ENCODE measurements at regions not wholly inside any gene's neighbourhood (a gene's known extent, or its start where the extent isn't known, plus 50 kb on each side); places are given as distances from the start of the nearest gene placed in this dataset.
"Not testable (repeated sequence)": the region's sequence is repeated elsewhere in the genome, so short reads cannot be mapped to it uniquely, and the experiment has no call there.

GRCh38 chr10:64732372-64732957 is 1211.3 kb downstream of the REEP3 start:
- no peak for DNase-seq (ENCODE audit: low read depth)

GRCh38 chr10:64733980-64734379 is 1212.8 kb downstream of the REEP3 start:
- DNase-seq (ENCODE audit: low read depth), result no peak

DNA sequence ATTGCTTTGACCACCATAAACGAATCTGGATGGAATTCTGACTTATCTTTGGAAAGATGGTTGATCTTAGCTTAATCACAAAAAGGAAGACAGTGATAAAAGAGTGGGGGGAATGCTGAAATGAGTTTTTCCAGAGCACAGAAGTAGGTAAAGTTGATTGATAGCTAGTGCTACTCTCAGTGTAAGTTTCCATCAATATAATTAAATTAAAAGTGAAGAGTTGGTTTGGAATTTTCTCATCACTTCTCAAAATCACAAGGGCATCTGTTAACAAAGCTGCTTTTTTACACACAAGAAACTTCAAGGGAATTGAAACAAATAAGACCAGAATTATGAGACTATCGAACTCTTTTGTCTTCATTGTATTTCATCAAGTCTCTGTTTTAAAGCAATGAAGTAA is 1217.3 kb downstream of the REEP3 start:
- no peak for DNase-seq (ENCODE audit: low read depth)

- no peak for DNase-seq (ENCODE audit: low read depth)
These were observed 1224.4 kb downstream of the REEP3 start for GRCh38 chr10:64745565-64745964.

DNA sequence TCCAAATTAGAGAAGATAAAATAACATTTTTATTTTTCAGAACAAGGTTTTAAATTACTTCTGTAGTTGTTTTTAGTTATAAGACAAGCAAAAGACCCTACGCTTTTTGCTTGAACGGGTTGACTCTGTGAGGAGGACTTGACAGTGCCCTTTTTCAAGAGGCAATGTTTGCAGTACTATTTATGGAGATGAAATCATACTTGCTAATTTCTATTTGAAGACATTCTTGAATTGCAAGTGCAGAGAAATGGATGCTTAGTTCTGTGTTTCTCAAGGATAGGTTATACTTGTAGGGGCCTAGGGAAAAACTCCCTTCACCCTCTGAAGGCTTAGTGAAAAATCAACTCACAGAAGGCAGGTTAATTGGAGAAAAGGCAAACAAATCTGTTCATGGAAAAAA is 1229.5 kb downstream of the REEP3 start:
- no peak for DNase-seq (ENCODE audit: low read depth)

- no peak for DNase-seq (ENCODE audit: low read depth)
These were observed 1232.3 kb downstream of the REEP3 start for GRCh38 chr10:64753516-64753915.

GRCh38 chr10:64760371-64760770 is 1239.2 kb downstream of the REEP3 start:
- DNase-seq (ENCODE audit: low read depth), result no peak

DNA sequence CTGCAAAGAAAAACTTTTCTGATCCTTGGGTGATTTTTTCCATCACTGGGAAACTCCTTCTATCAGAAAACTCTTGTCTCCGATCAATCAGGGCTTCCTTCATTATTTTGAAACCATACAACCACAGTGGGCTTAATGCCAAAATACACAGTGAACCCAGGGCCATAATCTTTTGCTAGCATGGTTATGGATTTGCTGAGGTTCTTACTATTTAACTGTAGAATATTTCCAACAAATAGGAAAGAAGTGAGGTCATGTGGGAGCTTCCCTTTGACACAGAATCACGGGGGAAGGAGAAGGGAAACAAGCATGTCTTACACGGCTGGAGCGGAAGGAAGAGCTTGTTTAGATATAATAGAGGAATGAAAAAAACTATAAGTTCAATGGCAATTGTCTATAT is 1241.7 kb downstream of the REEP3 start:
- no peak for DNase-seq (ENCODE audit: low read depth)

GRCh38 chr10:64765498-64765897 is 1244.3 kb downstream of the REEP3 start:
- no peak for DNase-seq (ENCODE audit: low read depth)

DNA sequence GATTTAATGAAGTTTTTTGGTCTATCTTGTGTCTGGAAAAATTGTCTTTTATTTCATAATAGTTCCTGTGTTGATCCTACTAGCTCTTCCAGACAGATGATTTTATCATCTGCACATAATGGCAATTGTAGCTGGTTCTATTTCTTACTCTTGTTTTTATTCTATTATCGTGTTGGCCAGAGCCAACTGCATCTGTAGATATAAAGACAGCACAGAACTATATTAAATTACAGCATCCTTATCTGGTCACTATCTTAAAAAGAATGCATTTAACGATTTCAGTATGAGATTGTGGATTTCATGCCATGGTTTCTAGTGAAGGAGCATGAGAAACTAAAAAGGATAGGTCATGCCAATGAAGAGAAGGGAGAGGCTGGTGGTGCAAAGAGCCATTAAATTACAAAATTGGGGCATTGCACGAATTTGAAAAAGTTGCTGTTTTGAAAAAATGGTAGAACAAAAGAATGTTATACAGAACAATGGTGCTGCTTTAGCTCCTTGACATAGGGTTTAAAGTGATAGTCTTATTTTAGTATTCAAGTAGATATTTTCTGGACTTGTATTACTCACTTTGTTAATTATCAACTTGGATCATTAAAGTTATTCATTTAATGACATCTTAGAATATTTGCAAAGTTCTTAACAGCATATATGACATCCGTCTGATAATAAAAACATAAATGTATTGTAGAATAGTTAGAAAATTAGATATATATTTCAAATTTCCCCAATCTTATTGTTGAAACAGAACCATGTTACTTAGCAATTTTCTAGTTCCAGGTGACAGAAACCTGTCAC is 1250.3 kb downstream of the REEP3 start:
- no peak for DNase-seq (ENCODE audit: low read depth)

GRCh38 chr10:64773357-64773756 is 1252.2 kb downstream of the REEP3 start:
- no peak for DNase-seq (ENCODE audit: low read depth)

DNA sequence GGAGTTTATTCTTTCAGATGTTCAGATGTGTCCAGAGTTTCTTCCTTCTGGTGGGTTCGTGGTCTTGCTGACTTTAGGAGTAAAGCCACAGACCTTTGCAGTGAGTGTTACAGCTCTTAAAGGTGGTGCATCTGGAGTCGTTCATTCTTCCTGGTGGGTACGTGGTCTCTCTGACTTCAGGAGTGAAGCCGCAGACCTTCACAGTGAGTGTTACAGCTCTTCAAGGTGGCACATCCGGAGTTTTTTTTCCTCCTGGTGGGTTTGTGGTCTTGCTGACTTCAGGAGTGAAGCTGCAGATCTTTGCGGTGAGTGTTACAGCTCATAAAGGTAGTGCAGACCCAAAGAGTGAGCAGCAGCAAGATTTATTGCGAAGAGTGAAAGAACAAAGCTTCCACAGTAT is 1263.2 kb downstream of the REEP3 start:
- not testable (repeated sequence) for DNase-seq (ENCODE audit: low read depth)

- no peak for DNase-seq (ENCODE audit: low read depth)
These were observed 1264.6 kb downstream of the REEP3 start for GRCh38 chr10:64785816-64786215.

DNA sequence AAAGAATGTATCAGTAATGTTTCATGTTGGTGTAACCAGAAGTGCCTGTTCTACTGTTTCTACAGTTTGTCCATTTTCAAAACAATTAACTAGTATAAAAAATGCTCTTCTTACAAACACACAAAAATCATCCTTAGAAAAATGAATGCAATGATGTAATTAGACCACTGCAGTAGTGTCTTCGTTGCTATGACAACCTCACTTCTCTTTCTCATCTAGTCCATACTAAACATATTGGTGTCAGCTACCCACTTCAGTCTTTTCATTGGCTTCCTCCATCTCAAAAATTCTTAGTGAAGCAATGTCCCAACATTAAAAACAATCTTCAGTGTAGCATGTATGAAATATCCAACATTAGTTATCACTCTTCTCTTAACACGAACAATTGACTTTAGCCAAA is 1265.8 kb downstream of the REEP3 start:
- no peak for DNase-seq (ENCODE audit: low read depth)

DNA sequence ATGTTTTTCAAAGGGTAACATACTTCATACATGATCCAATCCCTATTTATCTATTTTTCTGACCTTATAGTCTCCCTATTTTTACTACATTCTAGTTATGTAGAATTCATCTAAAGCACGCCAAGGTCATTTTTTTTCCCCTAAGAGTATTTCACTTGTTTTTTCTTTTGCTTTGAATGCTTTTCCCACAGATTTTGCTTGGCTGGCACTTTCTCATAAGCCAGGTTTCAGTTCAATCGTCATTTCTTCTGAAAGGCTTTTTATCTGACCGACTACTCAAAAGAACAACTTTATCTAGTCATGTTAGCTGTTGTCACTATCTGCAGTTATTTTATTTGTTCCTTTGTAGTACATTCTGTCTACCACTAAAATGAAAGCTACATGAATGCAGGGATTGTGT is 1274.6 kb downstream of the REEP3 start:
- DNase-seq (ENCODE audit: low read depth), result no peak

DNA sequence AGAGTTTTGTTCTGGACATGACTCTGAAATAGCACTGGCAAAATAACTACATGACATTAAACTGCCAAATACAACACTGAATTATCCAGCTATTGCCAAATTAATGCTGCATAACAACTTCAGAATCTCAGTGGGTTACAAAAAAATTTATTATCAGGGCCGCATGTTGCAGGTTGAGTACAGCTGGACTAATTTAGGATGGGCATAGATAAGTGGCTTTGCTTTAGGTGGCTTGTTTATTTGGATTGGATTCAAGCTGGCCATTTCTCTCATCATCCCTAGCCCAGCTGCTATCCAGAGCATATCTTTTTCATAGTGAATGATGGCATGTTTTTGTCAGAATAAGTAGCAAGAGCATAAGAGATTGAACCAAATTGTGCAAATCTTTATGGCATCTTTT is 1277.1 kb downstream of the REEP3 start:
- DNase-seq (ENCODE audit: low read depth), result no peak

DNA sequence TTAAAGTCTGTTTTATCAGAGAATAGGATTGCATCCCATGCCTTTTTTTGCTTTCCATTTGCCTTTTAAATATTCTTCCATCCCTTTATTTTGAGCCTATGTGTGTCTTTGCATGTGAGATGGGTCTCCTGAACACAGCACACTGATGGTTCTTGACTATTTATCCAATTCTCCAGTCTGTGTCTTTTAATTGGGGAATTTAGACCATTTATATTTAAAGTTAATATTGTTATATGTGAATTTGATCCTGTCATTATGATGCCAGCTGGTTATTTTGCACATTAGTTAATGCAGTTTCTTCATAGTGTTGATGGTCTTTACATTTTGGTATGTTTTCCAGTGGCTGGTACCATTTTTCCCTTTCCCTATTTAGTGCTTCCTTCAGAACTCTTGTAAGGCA is 1287.0 kb downstream of the REEP3 start:
- not testable (repeated sequence) for DNase-seq (ENCODE audit: low read depth)

DNA sequence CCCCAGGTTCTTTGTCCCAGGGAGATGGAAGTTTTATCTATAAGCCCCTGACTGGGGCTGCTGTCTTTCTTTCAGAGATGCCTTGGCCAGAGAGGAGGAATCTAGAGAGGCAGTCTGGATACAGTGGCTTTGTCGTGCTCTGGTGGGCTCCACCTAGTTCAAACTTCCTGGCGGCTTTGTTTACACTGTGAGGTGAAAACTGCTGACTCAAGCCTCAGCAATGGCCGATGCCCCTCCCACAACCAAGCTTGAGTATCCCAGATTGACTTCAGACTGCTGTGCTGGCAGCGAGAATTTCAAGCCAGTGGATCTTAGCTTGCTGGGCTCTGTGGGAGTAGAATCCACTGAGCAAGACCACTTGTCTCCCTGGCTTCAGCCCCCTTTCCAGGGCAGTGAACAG is 1288.8 kb downstream of the REEP3 start:
- DNase-seq (ENCODE audit: low read depth), result not testable (repeated sequence)

GRCh38 chr10:64813391-64813790 is 1292.2 kb downstream of the REEP3 start:
- DNase-seq (ENCODE audit: low read depth), result no peak

- no peak for DNase-seq (ENCODE audit: low read depth)
These were observed 1293.0 kb downstream of the REEP3 start for GRCh38 chr10:64814201-64814600.

GRCh38 chr10:64829888-64830412 is 1308.7 kb downstream of the REEP3 start:
- DNase-seq (ENCODE audit: low read depth), result no peak

DNA sequence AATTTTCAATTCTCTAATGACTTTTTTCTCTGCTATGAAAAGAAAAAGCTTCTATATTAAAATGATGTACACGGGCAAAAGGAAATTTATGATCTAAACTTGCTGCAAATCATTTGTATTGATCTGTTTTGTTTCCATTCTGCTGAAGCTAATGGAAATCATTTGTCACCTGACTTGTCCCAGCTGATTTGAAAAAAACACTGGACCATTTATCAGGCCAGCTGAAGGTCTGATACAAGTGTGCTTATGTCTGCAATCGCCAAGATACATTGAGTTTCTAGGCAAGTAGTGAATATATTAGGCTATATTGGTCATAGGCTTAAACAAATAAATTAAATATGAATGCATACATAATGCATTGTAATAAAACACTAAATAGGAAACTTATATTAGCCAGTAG is 1309.7 kb downstream of the REEP3 start:
- no peak for DNase-seq (ENCODE audit: low read depth)

DNA sequence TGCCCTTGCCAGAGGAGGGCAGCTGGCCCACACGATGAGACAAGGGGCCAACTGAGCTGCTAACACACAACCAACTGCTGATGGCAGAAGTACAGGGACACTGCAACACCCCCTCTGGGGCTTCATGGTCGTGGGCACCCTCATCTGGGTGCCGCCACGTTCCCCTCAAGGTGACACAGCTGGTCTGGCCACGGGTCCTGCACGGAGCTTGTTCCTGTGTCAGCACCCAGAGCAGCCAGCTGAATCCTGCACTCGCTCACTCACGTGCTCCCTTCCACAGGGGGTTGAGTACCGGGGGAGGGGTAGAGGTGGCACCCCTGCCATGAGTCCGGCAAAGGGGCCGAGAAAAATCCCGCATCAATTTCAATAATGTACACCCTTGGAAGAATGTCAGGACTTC is 1319.1 kb downstream of the REEP3 start:
- DNase-seq (ENCODE audit: low read depth), result no peak

DNA sequence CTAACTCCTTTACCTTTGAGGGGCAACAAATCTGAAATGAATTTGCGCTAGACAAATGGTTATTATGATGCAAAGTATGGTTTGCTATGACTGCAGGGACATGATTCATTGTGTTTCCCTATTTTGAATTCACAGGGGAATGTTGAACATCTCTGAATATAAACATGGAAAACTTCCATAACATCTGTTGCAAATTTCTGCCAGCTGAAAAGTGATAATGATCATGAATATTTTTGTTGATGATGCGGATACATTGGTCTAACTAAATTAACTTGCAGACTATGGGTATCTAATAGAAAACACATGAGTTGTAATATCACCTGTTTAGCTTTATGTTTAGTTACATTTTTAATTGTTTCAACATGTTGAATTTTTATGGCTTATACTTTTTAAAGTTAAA is 1325.5 kb downstream of the REEP3 start:
- DNase-seq (ENCODE audit: low read depth), result no peak
